OCI-LY7 (cell line): ENCODE measurements at regions not wholly inside any gene's neighbourhood (a gene's known extent, or its start where the extent isn't known, plus 50 kb on each side); places are given as distances from the start of the nearest gene placed in this dataset.

Source experiments
- BruUV-seq: library from RNA; stranded (reverse); fragments of 400-500 nt; replicated peaks from 2 replicates; lab custom pipeline; 2021; lab: Mats Ljungman, UMichigan
- CTCF ChIA-PET: fragments of 300-600 bp; sonication (Branson Sonifier 250); formaldehyde crosslinking; loops from one replicate; lab custom pipeline; 2022; ENCODE audit warnings: antibody characterized with exemption; ENCODE audit not compliant: unreplicated experiment; lab: Charles Lee
- POLR2A ChIA-PET: fragments of 300-600 bp; sonication (Branson Sonifier 250); formaldehyde crosslinking; loops from one replicate; lab custom pipeline; 2022; ENCODE audit warnings: antibody characterized with exemption; lab: Charles Lee
- DNase-seq: peaks from one replicate; pipeline ENCODE4 v3.0.0-alpha.2; 2015; ENCODE audit warnings: low spot score
- H2AFZ ChIP-seq: fragments of 200-600 bp; sonication (generic), shearing (Covaris generic); 2 replicates; pipeline ENCODE4 v1.6.1; 2014; ENCODE audit warnings: mild to moderate bottlenecking, antibody characterized with exemption, low read length, moderate library complexity
- H3K27ac ChIP-seq: fragments of 200-600 bp; sonication (generic); 2 replicates; pipeline ENCODE4 v1.5.1; 2014; ENCODE audit warnings: mixed run types, low read depth, mild to moderate bottlenecking, moderate library complexity, low read length, inconsistent platforms; ENCODE audit not compliant: poor library complexity, severe bottlenecking
- H3K36me3 ChIP-seq: fragments of 200-600 bp; sonication (generic); 2 replicates; pipeline ENCODE4 v1.6.1; 2014; ENCODE audit warnings: mild to moderate bottlenecking, antibody characterized with exemption, low read length, moderate library complexity, mixed read lengths; ENCODE audit not compliant: insufficient read depth
- H3K4me1 ChIP-seq: fragments of 200-600 bp; sonication (generic); 2 replicates; pipeline ENCODE4 v1.5.1; 2014; ENCODE audit warnings: mild to moderate bottlenecking, low read length; ENCODE audit not compliant: insufficient read depth, poor library complexity, severe bottlenecking
- H3K4me2 ChIP-seq: fragments of 200-600 bp; sonication (generic); 2 replicates; pipeline ENCODE4 v1.6.1; 2014; ENCODE audit warnings: mild to moderate bottlenecking, low read length
- H3K4me3 ChIP-seq: fragments of 200-600 bp; sonication (generic); 2 replicates; pipeline ENCODE4 v1.5.1; 2014; ENCODE audit warnings: mild to moderate bottlenecking, low read depth, low read length; ENCODE audit not compliant: poor library complexity, severe bottlenecking
- H3K79me2 ChIP-seq: fragments of 200-600 bp; sonication (generic); 2 replicates; pipeline ENCODE4 v1.6.1; 2016; ENCODE audit warnings: low read depth, mild to moderate bottlenecking, low read length, moderate library complexity, mixed read lengths; ENCODE audit not compliant: insufficient read depth
- H3K9me2 ChIP-seq: fragments of 200-600 bp; sonication (generic); 2 replicates; pipeline ENCODE4 v1.6.1; 2016; ENCODE audit warnings: mild to moderate bottlenecking, low read length, mixed read lengths; ENCODE audit not compliant: insufficient read depth
- H3K9me3 ChIP-seq: fragments of 200-600 bp; sonication (generic); 2 replicates; pipeline ENCODE4 v1.6.1; 2014; ENCODE audit warnings: mild to moderate bottlenecking, mixed run types, low read length, mixed read lengths
- H4K20me1 ChIP-seq: fragments of 200-600 bp; sonication (generic); 2 replicates; pipeline ENCODE4 v1.6.1; 2014; ENCODE audit warnings: mild to moderate bottlenecking, antibody characterized with exemption, low read length, moderate library complexity, mixed read lengths; ENCODE audit not compliant: insufficient read depth
- EZH2phosphoT487 ChIP-seq: fragments of 200-600 bp; sonication (generic); IDR thresholded peaks from 2 replicates; pipeline ENCODE4 v1.6.1; 2018; ENCODE audit warnings: low read depth, borderline replicate concordance, mild to moderate bottlenecking, mixed run types, antibody characterized with exemption, low read length, moderate library complexity, mixed read lengths
- intact Hi-C: fragments of 100-400 bp; cut with micrococcal nuclease; formaldehyde crosslinking; loops from one replicate; pipeline ENCODE4 v1.10.0; 2022; ENCODE audit not compliant: unreplicated experiment
- TF ChIP-seq, protein P1 (sequence below): fragments of 200-600 bp; sonication (generic); conservative IDR thresholded peaks from 2 replicates; pipeline ENCODE4 v1.5.1; 2014; ENCODE audit warnings: mild to moderate bottlenecking, antibody characterized with exemption, low read length, moderate library complexity, mixed read lengths

DNA sequence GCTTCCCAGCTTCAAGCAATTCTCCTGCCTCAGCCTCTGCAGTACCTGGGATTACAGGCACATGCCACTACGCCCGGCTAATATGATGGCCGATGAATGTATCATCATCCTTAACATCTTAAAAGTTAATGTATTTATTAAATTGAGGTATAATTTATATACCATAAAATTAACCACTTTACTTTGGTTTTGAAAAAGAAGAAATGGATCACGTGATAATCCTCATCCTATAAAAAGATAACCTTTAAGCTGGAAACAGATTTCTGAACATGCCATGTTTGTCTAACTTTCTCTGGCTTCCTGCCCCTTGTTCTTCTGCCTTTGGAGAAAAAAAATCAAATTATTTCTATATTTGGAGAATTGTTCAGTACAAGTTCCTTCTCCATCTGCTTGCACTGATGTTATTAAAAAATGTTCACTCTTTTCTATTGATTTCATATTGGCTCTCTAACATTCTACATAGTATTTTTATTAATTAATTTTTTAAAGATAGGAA lies 57.0 kb upstream of the ACTR3 start:
- no TSS peak for BruUV-seq
- no peaks in the 10 kb centered on the region for H3K4me1 ChIP-seq
- no peak for DNase-seq
- H3K4me2 ChIP-seq, result no peak overlapping the region
- ChIA-PET CTCF (no interaction called here), POLR2A (no interaction called here)
- no peaks in the 10 kb centered on the region for H3K9me2 ChIP-seq
- no peaks in the 10 kb centered on the region for H3K9me3 ChIP-seq
- H3K36me3 ChIP-seq, result no peaks in the 10 kb centered on the region
- no peaks in the 10 kb centered on the region for H4K20me1 ChIP-seq
- no peak overlapping the region for H2AFZ ChIP-seq
- no peak overlapping the region for H3K4me3 ChIP-seq
- TF ChIP-seq, protein P1, sequence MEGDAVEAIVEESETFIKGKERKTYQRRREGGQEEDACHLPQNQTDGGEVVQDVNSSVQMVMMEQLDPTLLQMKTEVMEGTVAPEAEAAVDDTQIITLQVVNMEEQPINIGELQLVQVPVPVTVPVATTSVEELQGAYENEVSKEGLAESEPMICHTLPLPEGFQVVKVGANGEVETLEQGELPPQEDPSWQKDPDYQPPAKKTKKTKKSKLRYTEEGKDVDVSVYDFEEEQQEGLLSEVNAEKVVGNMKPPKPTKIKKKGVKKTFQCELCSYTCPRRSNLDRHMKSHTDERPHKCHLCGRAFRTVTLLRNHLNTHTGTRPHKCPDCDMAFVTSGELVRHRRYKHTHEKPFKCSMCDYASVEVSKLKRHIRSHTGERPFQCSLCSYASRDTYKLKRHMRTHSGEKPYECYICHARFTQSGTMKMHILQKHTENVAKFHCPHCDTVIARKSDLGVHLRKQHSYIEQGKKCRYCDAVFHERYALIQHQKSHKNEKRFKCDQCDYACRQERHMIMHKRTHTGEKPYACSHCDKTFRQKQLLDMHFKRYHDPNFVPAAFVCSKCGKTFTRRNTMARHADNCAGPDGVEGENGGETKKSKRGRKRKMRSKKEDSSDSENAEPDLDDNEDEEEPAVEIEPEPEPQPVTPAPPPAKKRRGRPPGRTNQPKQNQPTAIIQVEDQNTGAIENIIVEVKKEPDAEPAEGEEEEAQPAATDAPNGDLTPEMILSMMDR, result no peak
- no peak for TF ChIP-seq EZH2phosphoT487
- H3K79me2 ChIP-seq, result no peaks in the 10 kb centered on the region
- intact Hi-C loops, result no loop called here
- H3K27ac ChIP-seq, result no peak overlapping the region

DNA sequence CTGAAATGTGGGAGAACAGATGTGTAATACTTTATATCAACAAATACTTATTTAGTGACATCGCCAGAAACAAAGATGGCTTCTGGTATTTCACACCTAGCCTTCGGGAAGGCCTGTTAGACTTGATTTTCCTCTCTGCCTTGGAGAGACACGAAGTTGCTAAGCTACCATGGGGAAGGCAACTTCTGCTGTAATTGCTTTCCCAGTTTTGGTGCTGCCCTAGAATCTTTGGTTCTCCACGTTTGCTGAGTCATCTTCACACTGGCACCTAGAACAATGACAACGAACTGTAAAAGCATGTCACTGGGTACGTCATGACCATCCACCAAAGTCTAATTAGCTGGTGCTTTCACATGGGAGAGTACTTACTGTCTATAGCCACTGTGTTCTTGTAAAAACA lies 58.7 kb upstream of the ACTR3 start:
- no peaks in the 10 kb centered on the region for H3K79me2 ChIP-seq
- no peak overlapping the region for H3K4me3 ChIP-seq
- ChIA-PET POLR2A (interaction anchor here (1.2 kb wide), 1 partner anchor 11 kb away, joined by 9 read pairs; no protein-coding TSS in a partner anchor), CTCF (no interaction called here)
- no peaks in the 10 kb centered on the region for H3K36me3 ChIP-seq
- H3K27ac ChIP-seq, result no peak overlapping the region
- no peak overlapping the region for H2AFZ ChIP-seq
- H4K20me1 ChIP-seq, result no peaks in the 10 kb centered on the region
- intact Hi-C loops, result no loop called here
- no peaks in the 10 kb centered on the region for H3K9me3 ChIP-seq
- no peaks in the 10 kb centered on the region for H3K9me2 ChIP-seq
- DNase-seq, result no peak
- no TSS peak for BruUV-seq
- no peak overlapping the region for H3K4me2 ChIP-seq
- no peaks in the 10 kb centered on the region for H3K4me1 ChIP-seq
- TF ChIP-seq EZH2phosphoT487, result no peak
- TF ChIP-seq, protein P1, result no peak

DNA sequence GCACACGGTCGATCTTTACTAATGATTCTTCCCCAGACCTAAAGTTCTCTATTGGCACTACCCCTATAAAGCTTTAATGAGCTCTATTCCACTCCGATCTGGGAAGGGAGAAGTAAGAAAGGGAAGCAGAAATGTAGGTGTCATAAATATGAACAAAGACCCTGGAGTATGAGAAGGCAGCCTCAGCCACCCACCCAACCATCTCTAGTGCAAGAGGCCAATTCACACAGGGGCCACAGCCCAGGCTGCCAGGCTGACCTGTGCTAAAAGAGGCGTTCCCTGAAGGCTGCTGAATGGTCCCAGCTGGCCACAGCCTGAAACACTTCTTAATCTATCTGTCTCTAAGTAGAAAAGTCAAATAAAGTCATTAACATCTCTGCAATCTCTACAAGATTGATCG lies 60.1 kb upstream of the ACTR3 start:
- intact Hi-C loops, result no loop called here
- H3K9me2 ChIP-seq, result no peaks in the 10 kb centered on the region
- no peaks in the 10 kb centered on the region for H4K20me1 ChIP-seq
- H2AFZ ChIP-seq, result no peak overlapping the region
- no peak overlapping the region for H3K27ac ChIP-seq
- no peaks in the 10 kb centered on the region for H3K4me1 ChIP-seq
- DNase-seq, result no peak
- ChIA-PET POLR2A (interaction anchor here (0.6 to 0.8 kb wide), 2 partner anchors 11 to 15 kb away, joined by 3 to 5 read pairs; no protein-coding TSS in a partner anchor), CTCF (no interaction called here)
- H3K79me2 ChIP-seq, result no peaks in the 10 kb centered on the region
- no peaks in the 10 kb centered on the region for H3K9me3 ChIP-seq
- no TSS peak for BruUV-seq
- TF ChIP-seq, protein P1, result no peak
- TF ChIP-seq EZH2phosphoT487, result no peak
- no peak overlapping the region for H3K4me2 ChIP-seq
- H3K4me3 ChIP-seq, result no peak overlapping the region
- no peaks in the 10 kb centered on the region for H3K36me3 ChIP-seq
